ENCODE measurements at regions not wholly inside any gene's neighbourhood (a gene's known extent, or its start where the extent isn't known, plus 50 kb on each side); places are given as distances from the start of the nearest gene placed in this dataset.

DNA sequence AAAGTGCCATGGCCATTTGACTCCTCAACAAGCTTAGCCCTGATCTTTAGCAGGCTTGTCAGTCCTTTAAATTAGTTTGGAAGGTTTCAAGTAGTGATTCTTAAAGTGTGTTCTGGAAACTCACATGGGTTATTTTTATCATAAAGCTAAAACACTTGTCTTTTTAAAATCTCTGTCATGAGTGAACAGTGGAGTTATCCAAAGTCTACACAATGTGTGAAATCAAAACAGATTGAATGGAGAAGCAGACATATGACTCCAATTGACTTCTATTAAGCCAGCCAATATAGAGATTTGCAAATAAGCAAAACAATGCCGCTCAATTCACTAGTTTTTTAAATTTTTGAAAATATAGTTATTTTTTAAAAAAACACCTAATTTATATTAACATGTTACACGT lies 53.3 kb upstream of the SORCS3 start:
- no peak for DNase-seq (ENCODE audit: extremely low read depth, low read depth)
- TF ChIP-seq, protein P1, sequence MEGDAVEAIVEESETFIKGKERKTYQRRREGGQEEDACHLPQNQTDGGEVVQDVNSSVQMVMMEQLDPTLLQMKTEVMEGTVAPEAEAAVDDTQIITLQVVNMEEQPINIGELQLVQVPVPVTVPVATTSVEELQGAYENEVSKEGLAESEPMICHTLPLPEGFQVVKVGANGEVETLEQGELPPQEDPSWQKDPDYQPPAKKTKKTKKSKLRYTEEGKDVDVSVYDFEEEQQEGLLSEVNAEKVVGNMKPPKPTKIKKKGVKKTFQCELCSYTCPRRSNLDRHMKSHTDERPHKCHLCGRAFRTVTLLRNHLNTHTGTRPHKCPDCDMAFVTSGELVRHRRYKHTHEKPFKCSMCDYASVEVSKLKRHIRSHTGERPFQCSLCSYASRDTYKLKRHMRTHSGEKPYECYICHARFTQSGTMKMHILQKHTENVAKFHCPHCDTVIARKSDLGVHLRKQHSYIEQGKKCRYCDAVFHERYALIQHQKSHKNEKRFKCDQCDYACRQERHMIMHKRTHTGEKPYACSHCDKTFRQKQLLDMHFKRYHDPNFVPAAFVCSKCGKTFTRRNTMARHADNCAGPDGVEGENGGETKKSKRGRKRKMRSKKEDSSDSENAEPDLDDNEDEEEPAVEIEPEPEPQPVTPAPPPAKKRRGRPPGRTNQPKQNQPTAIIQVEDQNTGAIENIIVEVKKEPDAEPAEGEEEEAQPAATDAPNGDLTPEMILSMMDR (IDR thresholded peaks at IDR 0.05; ENCODE audit: low read depth, low read length): no peak

DNA sequence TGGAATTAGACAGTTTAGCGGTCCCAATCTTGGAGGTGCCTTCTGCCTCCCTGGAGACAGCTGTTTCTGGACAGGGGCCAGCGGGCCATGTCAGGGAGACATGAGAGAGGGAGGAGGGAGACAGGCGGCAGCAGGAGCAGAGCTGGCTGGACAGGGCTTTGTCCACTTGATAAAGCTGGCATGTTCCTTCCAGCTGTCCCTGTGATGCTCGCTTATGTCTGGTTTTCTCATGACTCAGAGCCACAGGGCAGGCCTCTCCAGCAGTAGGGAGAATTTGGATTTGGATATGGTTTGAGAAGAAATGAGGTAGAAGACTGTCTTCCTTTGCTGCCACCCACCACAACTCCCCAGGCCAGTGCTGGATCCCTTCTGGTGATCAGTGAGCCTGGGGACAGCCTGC lies 51.7 kb upstream of the SORCS3 start:
- TF ChIP-seq, protein P1 (IDR thresholded peaks at IDR 0.05; ENCODE audit: low read depth, low read length): no peak
- no peak for DNase-seq (ENCODE audit: extremely low read depth, low read depth)

DNA sequence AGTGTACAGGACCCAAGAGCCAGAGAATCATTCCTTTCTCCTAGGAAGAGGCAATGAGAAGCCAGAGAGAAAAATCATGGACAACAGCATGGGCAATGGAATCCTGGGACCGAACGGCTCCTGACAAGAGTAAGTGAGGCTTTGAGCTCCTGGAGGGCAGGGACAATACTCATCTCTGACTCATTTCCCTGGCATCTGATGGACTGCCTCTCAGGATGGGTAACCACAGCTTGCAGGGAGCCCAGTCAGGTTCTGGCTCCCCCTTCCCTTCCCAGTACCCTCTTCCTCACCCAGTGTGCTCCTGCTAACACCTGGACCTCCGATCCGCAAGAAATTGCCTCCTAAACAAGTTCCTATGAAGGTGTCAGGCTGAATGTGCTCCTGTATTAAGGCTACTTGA lies 51.2 kb upstream of the SORCS3 start:
- TF ChIP-seq, protein P1 (IDR thresholded peaks at IDR 0.05; ENCODE audit: low read depth, low read length): no peak
- no peak for DNase-seq (ENCODE audit: extremely low read depth, low read depth)

All from AG09319 (cell line).